H1 (cell line): ENCODE measurements at regions not wholly inside any gene's neighbourhood (a gene's known extent, or its start where the extent isn't known, plus 50 kb on each side); places are given as distances from the start of the nearest gene placed in this dataset.

Source experiments
- ASH2L ChIP-seq: fragments of 200-600, 300-600 bp; sonication (generic); IDR thresholded peaks from one replicate; pipeline ENCODE4 v1.7.1; 2017; ENCODE audit warnings: low read length
- HDAC6 ChIP-seq: IDR thresholded peaks from one replicate; pipeline ENCODE4 v1.7.1; 2012; ENCODE audit warnings: low read depth, mild to moderate bottlenecking, inconsistent platforms, low read length, moderate library complexity
- TF ChIP-seq, protein P1 (sequence below): fragments of 300-600 bp; sonication (generic); IDR thresholded peaks from 2 replicates; pipeline ENCODE4 v1.7.1; 2012; ENCODE audit warnings: low read length, moderate library complexity, mild to moderate bottlenecking, inconsistent platforms; ENCODE audit not compliant: insufficient replicate concordance

DNA sequence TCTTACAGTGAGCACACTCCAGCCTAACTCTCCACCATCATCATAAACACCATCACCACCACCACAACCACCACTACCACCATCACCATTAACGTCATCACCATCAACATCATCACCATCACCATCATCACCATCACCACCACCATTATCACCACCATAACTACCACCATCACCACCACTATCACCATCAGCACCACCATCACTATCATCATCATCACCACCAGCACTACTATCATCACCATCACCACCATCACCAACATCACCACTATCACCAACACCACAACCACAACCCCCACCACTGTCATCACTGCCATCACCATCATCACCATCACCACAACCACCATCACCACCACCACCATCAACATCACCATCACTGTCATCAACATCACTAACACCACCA is 279.0 kb upstream of the TCERG1L start (continued):
- TF ChIP-seq, protein P1, sequence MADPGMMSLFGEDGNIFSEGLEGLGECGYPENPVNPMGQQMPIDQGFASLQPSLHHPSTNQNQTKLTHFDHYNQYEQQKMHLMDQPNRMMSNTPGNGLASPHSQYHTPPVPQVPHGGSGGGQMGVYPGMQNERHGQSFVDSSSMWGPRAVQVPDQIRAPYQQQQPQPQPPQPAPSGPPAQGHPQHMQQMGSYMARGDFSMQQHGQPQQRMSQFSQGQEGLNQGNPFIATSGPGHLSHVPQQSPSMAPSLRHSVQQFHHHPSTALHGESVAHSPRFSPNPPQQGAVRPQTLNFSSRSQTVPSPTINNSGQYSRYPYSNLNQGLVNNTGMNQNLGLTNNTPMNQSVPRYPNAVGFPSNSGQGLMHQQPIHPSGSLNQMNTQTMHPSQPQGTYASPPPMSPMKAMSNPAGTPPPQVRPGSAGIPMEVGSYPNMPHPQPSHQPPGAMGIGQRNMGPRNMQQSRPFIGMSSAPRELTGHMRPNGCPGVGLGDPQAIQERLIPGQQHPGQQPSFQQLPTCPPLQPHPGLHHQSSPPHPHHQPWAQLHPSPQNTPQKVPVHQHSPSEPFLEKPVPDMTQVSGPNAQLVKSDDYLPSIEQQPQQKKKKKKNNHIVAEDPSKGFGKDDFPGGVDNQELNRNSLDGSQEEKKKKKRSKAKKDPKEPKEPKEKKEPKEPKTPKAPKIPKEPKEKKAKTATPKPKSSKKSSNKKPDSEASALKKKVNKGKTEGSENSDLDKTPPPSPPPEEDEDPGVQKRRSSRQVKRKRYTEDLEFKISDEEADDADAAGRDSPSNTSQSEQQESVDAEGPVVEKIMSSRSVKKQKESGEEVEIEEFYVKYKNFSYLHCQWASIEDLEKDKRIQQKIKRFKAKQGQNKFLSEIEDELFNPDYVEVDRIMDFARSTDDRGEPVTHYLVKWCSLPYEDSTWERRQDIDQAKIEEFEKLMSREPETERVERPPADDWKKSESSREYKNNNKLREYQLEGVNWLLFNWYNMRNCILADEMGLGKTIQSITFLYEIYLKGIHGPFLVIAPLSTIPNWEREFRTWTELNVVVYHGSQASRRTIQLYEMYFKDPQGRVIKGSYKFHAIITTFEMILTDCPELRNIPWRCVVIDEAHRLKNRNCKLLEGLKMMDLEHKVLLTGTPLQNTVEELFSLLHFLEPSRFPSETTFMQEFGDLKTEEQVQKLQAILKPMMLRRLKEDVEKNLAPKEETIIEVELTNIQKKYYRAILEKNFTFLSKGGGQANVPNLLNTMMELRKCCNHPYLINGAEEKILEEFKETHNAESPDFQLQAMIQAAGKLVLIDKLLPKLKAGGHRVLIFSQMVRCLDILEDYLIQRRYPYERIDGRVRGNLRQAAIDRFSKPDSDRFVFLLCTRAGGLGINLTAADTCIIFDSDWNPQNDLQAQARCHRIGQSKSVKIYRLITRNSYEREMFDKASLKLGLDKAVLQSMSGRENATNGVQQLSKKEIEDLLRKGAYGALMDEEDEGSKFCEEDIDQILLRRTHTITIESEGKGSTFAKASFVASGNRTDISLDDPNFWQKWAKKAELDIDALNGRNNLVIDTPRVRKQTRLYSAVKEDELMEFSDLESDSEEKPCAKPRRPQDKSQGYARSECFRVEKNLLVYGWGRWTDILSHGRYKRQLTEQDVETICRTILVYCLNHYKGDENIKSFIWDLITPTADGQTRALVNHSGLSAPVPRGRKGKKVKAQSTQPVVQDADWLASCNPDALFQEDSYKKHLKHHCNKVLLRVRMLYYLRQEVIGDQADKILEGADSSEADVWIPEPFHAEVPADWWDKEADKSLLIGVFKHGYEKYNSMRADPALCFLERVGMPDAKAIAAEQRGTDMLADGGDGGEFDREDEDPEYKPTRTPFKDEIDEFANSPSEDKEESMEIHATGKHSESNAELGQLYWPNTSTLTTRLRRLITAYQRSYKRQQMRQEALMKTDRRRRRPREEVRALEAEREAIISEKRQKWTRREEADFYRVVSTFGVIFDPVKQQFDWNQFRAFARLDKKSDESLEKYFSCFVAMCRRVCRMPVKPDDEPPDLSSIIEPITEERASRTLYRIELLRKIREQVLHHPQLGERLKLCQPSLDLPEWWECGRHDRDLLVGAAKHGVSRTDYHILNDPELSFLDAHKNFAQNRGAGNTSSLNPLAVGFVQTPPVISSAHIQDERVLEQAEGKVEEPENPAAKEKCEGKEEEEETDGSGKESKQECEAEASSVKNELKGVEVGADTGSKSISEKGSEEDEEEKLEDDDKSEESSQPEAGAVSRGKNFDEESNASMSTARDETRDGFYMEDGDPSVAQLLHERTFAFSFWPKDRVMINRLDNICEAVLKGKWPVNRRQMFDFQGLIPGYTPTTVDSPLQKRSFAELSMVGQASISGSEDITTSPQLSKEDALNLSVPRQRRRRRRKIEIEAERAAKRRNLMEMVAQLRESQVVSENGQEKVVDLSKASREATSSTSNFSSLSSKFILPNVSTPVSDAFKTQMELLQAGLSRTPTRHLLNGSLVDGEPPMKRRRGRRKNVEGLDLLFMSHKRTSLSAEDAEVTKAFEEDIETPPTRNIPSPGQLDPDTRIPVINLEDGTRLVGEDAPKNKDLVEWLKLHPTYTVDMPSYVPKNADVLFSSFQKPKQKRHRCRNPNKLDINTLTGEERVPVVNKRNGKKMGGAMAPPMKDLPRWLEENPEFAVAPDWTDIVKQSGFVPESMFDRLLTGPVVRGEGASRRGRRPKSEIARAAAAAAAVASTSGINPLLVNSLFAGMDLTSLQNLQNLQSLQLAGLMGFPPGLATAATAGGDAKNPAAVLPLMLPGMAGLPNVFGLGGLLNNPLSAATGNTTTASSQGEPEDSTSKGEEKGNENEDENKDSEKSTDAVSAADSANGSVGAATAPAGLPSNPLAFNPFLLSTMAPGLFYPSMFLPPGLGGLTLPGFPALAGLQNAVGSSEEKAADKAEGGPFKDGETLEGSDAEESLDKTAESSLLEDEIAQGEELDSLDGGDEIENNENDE: no peak
- no peak for TF ChIP-seq ASH2L
- no peak for TF ChIP-seq HDAC6
